Effector memory CD8-positive, alpha-beta T cell (primary cell): ENCODE measurements at regions not wholly inside any gene's neighbourhood (a gene's known extent, or its start where the extent isn't known, plus 50 kb on each side); places are given as distances from the start of the nearest gene placed in this dataset.
"Not testable (repeated sequence)": the region's sequence is repeated elsewhere in the genome, so short reads cannot be mapped to it uniquely, and the experiment has no call there.

ENCODE experiments used
- ATAC-seq: fragments of 150-1000 bp; cut with Tn5 transposase; replicated peaks from 2 replicates; pipeline ENCODE4 v1.10.0; 2021; ENCODE audit warnings: mild to moderate bottlenecking, moderate library complexity
- DNase-seq, 3 experiments: peaks; one replicate each; pipeline ENCODE4 v3.0.0; 2021
- H3K27ac Mint-ChIP-seq, 2 donors: one replicate each; pipeline ENCODE4 v1.8.0; 2022; ENCODE audit warnings: mild to moderate bottlenecking in 2 of 2, mixed read lengths in 2 of 2, moderate library complexity in 2 of 2
- H3K27me3 Mint-ChIP-seq, 2 donors: one replicate each; pipeline ENCODE4 v1.8.0; 2022; ENCODE audit warnings: mixed read lengths in 2 of 2
- H3K36me3 Mint-ChIP-seq: one replicate; pipeline ENCODE4 v1.8.0; 2022; ENCODE audit warnings: mild to moderate bottlenecking, moderate library complexity, mixed read lengths; ENCODE audit not compliant: insufficient read depth
- H3K4me1 Mint-ChIP-seq, 2 donors: one replicate each; pipeline ENCODE4 v1.8.0; 2022; ENCODE audit warnings: low read depth in 2 of 2, mixed read lengths in 2 of 2
- H3K4me3 Mint-ChIP-seq, 2 donors: one replicate each; pipeline ENCODE4 v1.8.0; 2022; ENCODE audit warnings: mild to moderate bottlenecking in 2 of 2, mixed read lengths in 2 of 2, moderate library complexity in 2 of 2
- H3K9me3 Mint-ChIP-seq, 2 donors: one replicate each; pipeline ENCODE4 v1.8.0; 2022; ENCODE audit warnings: mixed read lengths in 2 of 2

DNA sequence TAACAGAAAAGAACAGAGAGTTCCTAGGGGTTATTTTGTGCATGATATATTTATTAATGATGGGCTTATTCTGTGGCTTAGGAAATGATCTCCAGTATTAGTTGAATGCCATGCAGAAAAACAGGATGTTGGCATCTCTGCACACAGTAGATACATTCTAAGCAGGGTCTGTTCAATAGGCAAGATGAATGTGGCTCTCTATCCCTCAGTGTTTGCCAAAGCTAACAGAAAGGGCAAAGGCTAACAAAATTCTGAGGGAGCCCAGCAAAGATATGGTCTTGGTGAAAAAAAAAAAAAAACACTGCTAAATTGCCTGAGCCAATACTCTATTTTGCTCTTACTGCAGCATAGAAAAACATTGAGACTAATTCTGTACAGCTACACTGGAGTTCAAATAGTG lies 1095.8 kb downstream of the UQCRFS1 start:
- Mint-ChIP-seq H3K4me3 (no peak overlapping the region), H3K36me3 (no peaks in the 10 kb centered on the region), H3K27ac (no peak overlapping the region), H3K9me3 (peaks cover 6 to 15% of the 10 kb centered on the region in 2 donors), H3K4me1 (no peaks in the 10 kb centered on the region), H3K27me3 (no peaks in the 10 kb centered on the region)
- no peak for ATAC-seq
- no peak for DNase-seq

- peaks cover 6 to 15% of the 10 kb centered on the region in 2 donors for H3K9me3 Mint-ChIP-seq
- not testable (repeated sequence) for H3K4me3 Mint-ChIP-seq, H3K4me1 Mint-ChIP-seq, DNase-seq, H3K27ac Mint-ChIP-seq, ATAC-seq, H3K27me3 Mint-ChIP-seq, H3K36me3 Mint-ChIP-seq
Measured at GRCh38 chr19:28116379-28116778, 1096.6 kb downstream of the UQCRFS1 start.

GRCh38 chr19:28103921-28104320 lies 1109.0 kb downstream of the UQCRFS1 start:
- H3K36me3 Mint-ChIP-seq: no peaks in the 10 kb centered on the region
- H3K9me3 Mint-ChIP-seq: peaks cover 0 to 6% of the 10 kb centered on the region in 2 donors
- H3K4me1 Mint-ChIP-seq: no peaks in the 10 kb centered on the region
- H3K27me3 Mint-ChIP-seq: no peaks in the 10 kb centered on the region
- DNase-seq (no peak), ATAC-seq (no peak)
- no peak overlapping the region for H3K4me3 Mint-ChIP-seq
- H3K27ac Mint-ChIP-seq: no peak overlapping the region

- H3K4me3 Mint-ChIP-seq, H3K36me3 Mint-ChIP-seq, H3K27ac Mint-ChIP-seq, DNase-seq, H3K4me1 Mint-ChIP-seq, H3K9me3 Mint-ChIP-seq, H3K27me3 Mint-ChIP-seq, ATAC-seq: not testable (repeated sequence)
Measured at GRCh38 chr19:28084659-28085157, 1128.2 kb downstream of the UQCRFS1 start.

GRCh38 chr19:28076628-28077027 lies 1136.3 kb downstream of the UQCRFS1 start:
- H3K9me3 Mint-ChIP-seq: peaks cover 10 to 22% of the 10 kb centered on the region in 2 donors
- H3K36me3 Mint-ChIP-seq: peaks cover 4% of the 10 kb centered on the region
- peaks cover 0 to 5% of the 10 kb centered on the region in 2 donors for H3K27me3 Mint-ChIP-seq
- ATAC-seq (no peak), DNase-seq (no peak)
- no peaks in the 10 kb centered on the region for H3K4me1 Mint-ChIP-seq
- no peak overlapping the region for H3K27ac Mint-ChIP-seq
- no peak overlapping the region for H3K4me3 Mint-ChIP-seq

GRCh38 chr19:28075229-28075628 lies 1137.7 kb downstream of the UQCRFS1 start:
- DNase-seq: no peak
- no peak for ATAC-seq

DNA sequence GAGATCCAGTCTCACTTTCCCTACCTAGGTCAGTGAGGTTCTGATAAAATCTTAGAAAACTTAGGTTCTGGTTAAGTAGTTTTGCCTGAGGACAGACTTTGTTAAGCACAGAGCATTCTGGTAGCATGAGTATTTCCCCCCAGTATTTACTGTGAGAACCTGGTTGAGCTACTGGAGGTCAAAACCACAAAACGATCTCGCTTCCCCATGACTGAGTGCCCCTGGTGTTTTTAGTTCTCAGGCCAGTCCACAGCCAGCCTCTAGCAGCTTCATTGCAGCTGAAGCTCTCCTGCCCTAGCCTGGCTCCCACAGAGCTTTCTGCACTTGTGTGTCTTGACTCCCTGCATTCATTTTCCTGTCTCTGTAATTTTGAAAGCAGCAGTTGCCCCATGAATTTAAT lies 1138.2 kb downstream of the UQCRFS1 start:
- peaks cover 0 to 5% of the 10 kb centered on the region in 2 donors for H3K27me3 Mint-ChIP-seq
- H3K27ac Mint-ChIP-seq: no peak overlapping the region
- ATAC-seq (no peak), DNase-seq (no peak)
- H3K4me3 Mint-ChIP-seq: no peak overlapping the region
- peaks cover 4% of the 10 kb centered on the region for H3K36me3 Mint-ChIP-seq
- no peaks in the 10 kb centered on the region for H3K4me1 Mint-ChIP-seq
- peaks cover 7 to 17% of the 10 kb centered on the region in 2 donors for H3K9me3 Mint-ChIP-seq

More at GRCh38 chr19:28075229-28075628, 1137.7 kb downstream of the UQCRFS1 start:
- Mint-ChIP-seq H3K36me3 (peaks cover 4% of the 10 kb centered on the region), H3K27ac (no peak overlapping the region), H3K4me3 (no peak overlapping the region), H3K4me1 (no peaks in the 10 kb centered on the region), H3K27me3 (peaks cover 0 to 5% of the 10 kb centered on the region in 2 donors), H3K9me3 (peaks cover 7 to 22% of the 10 kb centered on the region in 2 donors)

GRCh38 chr19:28067882-28068281 lies 1145.1 kb downstream of the UQCRFS1 start:
- H3K9me3 Mint-ChIP-seq: no peaks in the 10 kb centered on the region
- H3K36me3 Mint-ChIP-seq: peaks cover 4% of the 10 kb centered on the region
- H3K27me3 Mint-ChIP-seq: no peaks in the 10 kb centered on the region
- peaks cover 0 to 2% of the 10 kb centered on the region in 2 donors for H3K4me1 Mint-ChIP-seq
- H3K27ac Mint-ChIP-seq: no peak overlapping the region
- no peak for ATAC-seq
- H3K4me3 Mint-ChIP-seq: no peak overlapping the region
- no peak for DNase-seq

DNA sequence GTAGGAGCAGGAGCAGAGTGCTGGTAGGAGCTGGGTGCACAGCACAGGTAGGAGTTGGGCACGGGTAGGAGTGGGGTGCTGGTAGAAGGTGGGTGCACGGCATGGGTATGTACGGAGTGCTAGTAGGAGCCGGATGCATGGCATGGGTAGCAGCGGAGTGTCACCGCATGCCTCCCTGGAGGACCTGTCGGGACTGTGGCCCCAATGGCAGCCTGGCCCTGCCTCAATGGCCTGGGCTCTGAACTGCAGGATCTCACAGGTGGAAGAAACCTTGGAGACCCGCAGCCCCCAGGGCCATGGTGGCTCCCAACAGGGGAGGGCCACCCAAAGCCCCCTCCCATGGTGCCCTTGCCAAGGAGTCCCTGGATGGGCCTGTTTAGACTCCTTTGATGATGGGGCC lies 1146.0 kb downstream of the UQCRFS1 start:
- ATAC-seq: no peak
- Mint-ChIP-seq H3K9me3 (no peaks in the 10 kb centered on the region), H3K27ac (no peak overlapping the region), H3K27me3 (no peaks in the 10 kb centered on the region), H3K36me3 (peaks cover 4% of the 10 kb centered on the region), H3K4me1 (peaks cover 0 to 2% of the 10 kb centered on the region in 2 donors), H3K4me3 (no peak overlapping the region)
- DNase-seq: no peak

DNA sequence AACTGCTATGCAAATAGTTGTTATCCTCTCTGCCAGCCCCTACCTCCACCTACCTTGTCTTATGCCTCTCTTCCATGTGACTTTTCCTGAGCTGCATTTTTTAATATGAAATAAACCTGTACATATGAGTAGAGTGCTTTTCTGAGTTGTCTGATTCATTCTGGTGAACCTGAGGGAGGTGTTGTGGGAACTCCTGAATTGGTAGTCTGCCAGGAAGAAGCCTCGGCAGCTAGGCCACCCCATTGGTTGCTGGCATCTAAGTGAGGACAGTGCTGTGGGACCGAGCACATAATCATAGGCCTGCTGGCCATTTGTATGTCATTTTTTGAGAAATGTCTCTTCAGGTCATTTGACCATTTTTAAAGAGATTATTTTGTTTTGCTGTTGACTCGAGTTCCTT lies 1146.8 kb downstream of the UQCRFS1 start:
- no peaks in the 10 kb centered on the region for H3K9me3 Mint-ChIP-seq
- DNase-seq (no peak), ATAC-seq (no peak)
- no peaks in the 10 kb centered on the region for H3K27me3 Mint-ChIP-seq
- no peak overlapping the region for H3K27ac Mint-ChIP-seq
- no peak overlapping the region for H3K4me3 Mint-ChIP-seq
- no peaks in the 10 kb centered on the region for H3K36me3 Mint-ChIP-seq
- peaks cover 0 to 2% of the 10 kb centered on the region in 2 donors for H3K4me1 Mint-ChIP-seq

- Mint-ChIP-seq H3K27ac (no peak overlapping the region), H3K27me3 (no peaks in the 10 kb centered on the region), H3K4me3 (no peak overlapping the region), H3K4me1 (peaks cover 0 to 2% of the 10 kb centered on the region in 2 donors), H3K9me3 (no peaks in the 10 kb centered on the region), H3K36me3 (no peaks in the 10 kb centered on the region)
- DNase-seq (no peak), ATAC-seq (no peak)
Measured at GRCh38 chr19:28065026-28065425, 1147.9 kb downstream of the UQCRFS1 start.

DNA sequence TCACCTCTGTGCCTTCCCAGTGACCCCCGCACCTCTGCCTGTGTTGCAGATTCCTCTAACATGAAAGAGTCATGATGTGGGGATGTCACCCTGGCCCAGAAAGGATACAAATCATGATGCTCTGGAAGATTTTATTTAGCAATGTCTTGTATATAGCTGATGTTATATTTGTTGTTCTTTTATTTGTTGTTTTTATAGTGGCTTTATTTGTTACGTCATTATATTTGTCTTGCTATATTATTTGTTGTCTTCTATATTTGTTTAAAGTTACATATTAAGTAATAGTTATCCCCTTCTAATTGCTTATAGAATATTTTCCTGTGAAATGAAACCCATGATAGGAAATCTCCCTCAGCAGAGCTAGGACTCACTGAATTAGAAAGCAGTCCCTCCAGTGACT lies 1149.2 kb downstream of the UQCRFS1 start:
- DNase-seq (no peak), ATAC-seq (no peak)
- Mint-ChIP-seq H3K36me3 (no peaks in the 10 kb centered on the region), H3K4me1 (peaks cover 0 to 2% of the 10 kb centered on the region in 2 donors), H3K4me3 (no peak overlapping the region), H3K27ac (no peak overlapping the region), H3K9me3 (no peaks in the 10 kb centered on the region), H3K27me3 (no peaks in the 10 kb centered on the region)

DNA sequence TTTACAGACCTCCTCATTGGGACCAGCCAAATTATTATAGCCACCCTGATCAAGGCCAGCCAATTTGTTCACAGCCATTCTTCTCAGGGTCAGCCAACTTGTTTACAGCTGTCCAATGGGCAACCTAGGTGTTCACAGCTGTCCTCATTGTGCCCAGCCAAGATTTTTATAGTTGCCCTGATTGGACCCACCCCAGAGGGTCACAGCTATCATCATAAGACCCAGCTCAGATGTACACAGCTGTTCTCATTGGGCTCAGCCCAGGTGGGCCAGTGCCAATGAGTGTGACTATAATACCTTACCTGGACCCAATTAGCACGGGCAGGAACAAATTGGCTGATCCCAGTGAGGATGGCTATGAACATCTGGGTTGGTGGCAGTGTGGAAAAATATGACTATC lies 1151.8 kb downstream of the UQCRFS1 start:
- Mint-ChIP-seq H3K4me3 (no peak overlapping the region), H3K9me3 (peaks cover 1 to 14% of the 10 kb centered on the region in 2 donors), H3K27me3 (no peaks in the 10 kb centered on the region)

GRCh38 chr19:28057026-28057425 lies 1155.9 kb downstream of the UQCRFS1 start:
- not testable (repeated sequence) for H3K4me1 Mint-ChIP-seq, H3K27me3 Mint-ChIP-seq, DNase-seq, H3K27ac Mint-ChIP-seq, H3K36me3 Mint-ChIP-seq, H3K4me3 Mint-ChIP-seq, ATAC-seq
- peaks cover 1 to 16% of the 10 kb centered on the region in 2 donors for H3K9me3 Mint-ChIP-seq

More for the DNA sequence above, 1151.8 kb downstream of the UQCRFS1 start:
- no peaks in the 10 kb centered on the region for H3K36me3 Mint-ChIP-seq
- peaks cover 0 to 2% of the 10 kb centered on the region in 2 donors for H3K4me1 Mint-ChIP-seq
- DNase-seq (no peak), ATAC-seq (no peak)
- no peak overlapping the region for H3K27ac Mint-ChIP-seq

DNA sequence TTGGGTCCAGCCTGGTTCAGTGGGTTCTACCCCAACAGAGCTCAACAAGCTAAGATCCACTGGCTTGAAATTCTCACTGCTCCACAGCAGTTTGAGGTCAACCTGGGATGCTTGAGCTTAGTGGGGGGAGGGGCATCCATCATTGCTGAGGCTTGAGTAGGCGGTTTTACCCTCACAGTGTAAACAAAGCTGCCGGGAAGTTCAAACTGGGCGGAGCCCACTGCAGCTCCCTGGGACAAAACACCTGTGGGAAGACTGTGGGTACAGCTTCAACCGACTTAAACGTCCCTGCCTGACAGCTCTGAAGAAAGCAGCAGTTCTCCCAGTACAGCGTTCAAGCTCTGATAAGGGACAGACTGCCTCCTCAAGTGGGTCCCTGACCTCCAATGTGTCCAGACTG lies 1161.9 kb downstream of the UQCRFS1 start:
- peaks cover 0 to 10% of the 10 kb centered on the region in 2 donors for H3K9me3 Mint-ChIP-seq
- ATAC-seq: no peak

More for the DNA sequence above, 1161.9 kb downstream of the UQCRFS1 start:
- no peak overlapping the region for H3K27ac Mint-ChIP-seq
- no peaks in the 10 kb centered on the region for H3K36me3 Mint-ChIP-seq
- no peaks in the 10 kb centered on the region for H3K27me3 Mint-ChIP-seq
- H3K4me3 Mint-ChIP-seq: no peak overlapping the region
- H3K4me1 Mint-ChIP-seq: no peaks in the 10 kb centered on the region
- no peak for DNase-seq
